Stimulated activated CD4-positive, alpha-beta T cell treated with anti-CD3 and anti-CD28 coated beads, Interleukin-4, amount 100 ng/mL, for 24 hours (primary cell): ENCODE measurements at regions not wholly inside any gene's neighbourhood (a gene's known extent, or its start where the extent isn't known, plus 50 kb on each side); places are given as distances from the start of the nearest gene placed in this dataset.
"Not testable (repeated sequence)": the region's sequence is repeated elsewhere in the genome, so short reads cannot be mapped to it uniquely, and the experiment has no call there.

Experiments used
- DNase-seq: peaks from one replicate; pipeline ENCODE4 v3.0.0-alpha.2; 2020

DNA sequence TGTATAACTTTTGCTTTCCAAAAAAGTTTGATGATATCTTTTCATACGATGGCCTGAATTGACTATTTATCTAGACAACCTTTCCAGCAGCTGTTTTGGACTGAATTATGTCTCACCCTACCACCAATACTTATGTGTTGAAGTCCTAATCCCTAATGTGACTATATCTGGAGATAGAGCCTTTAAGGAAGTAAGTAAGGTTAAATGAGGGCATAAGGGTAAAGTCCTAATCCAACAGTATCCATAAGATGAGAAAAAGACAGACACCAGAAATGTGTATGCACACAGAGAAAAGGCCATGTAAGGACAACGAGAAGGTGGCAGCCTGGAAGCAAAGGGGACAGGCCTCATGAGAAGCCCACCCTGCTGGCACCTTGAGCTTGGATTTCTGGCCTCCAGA is 86.6 kb upstream of the PPARGC1A start:
- no peak for DNase-seq

DNA sequence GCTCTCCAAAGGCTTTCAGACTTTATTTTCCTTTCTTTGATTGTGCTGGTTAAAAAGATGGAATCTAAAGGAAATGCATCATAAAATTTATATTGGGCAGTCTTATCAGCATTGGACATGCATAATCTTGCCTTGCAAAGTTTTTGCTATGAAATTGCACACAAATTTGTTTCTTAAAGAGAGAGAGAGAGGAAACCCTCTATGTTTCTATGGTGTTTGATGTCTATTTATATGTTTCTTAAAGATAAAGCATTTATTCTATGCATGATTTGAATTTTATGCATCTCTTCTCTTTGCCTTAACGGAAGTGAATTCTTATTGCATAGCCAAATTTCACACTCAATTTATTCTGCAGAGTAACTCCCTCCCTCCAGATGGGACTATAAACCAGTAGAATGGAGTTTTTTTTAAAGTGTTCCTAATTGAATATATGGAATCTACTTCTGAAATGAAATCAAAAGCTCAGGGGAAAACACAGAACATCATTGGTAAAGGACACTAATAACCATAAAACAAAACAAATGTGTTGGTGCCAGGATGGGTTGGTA is 83.5 kb upstream of the PPARGC1A start:
- no peak for DNase-seq

DNA sequence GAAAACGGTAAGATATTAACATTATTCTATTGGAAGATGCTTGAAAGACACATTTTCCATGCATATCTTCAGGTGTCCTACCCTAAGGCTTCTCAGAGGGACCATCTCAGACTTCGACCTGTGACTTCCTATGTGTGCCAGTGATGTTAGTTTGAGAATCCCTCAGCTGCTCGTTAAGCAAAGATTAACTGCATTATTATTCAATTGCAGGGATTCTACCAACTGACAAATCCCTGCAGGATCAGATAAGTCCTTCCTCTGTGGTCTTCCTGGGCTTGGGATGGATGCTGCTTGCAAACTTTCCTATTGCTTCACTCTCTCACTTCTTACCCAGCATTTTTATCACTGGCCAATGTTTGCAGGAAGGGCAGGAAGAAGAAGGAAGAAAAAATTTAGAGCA is 83.0 kb upstream of the PPARGC1A start:
- DNase-seq: no peak

DNA sequence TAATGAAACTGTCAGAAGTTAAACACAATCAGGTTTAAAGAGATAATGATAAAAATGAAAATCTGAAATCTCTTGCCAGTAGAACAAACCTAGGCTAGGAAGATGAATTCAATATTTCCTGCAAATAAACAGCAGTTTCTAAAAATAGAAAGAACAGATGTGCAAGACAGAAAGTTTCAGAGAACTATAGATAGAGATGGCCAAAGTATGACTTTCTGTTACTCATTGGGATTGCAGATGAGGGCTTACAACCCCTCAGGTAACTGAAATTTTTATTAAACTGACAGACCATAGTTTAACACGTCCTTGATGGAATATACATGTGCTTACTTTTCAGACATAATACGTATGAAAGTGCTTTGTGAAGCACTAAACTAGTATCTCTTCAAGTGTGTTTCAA is 82.3 kb upstream of the PPARGC1A start:
- no peak for DNase-seq

DNA sequence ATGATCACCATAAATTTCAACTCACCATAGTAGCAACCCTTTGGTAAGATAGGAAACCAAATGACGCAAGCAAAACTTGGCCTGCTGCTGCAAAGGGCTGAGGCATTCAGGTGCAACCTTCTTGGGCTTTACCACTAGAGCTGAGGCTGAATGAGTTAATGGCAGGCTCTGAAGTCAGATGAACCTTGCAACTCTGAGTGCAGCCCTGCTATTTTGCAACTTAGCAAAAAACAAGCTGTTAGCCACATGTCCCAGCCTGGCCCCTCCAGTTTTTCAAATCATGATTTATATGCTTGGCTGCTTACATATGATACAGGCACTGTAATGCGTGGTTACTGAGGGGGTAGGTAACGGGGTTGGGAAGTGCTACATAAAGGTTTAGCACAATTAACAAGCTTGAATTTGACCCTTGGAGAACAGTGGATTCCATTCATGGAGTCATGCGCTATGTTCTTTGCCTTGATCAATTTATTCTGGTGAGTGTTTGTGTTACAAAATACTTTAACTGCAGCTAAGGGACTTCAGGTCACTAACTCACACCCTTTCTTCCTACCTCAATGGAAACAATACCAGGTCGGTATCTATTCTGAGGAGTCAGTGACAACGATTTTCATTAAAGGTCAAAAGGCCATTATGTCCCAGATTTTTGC is 80.5 kb upstream of the PPARGC1A start:
- DNase-seq: no peak

DNA sequence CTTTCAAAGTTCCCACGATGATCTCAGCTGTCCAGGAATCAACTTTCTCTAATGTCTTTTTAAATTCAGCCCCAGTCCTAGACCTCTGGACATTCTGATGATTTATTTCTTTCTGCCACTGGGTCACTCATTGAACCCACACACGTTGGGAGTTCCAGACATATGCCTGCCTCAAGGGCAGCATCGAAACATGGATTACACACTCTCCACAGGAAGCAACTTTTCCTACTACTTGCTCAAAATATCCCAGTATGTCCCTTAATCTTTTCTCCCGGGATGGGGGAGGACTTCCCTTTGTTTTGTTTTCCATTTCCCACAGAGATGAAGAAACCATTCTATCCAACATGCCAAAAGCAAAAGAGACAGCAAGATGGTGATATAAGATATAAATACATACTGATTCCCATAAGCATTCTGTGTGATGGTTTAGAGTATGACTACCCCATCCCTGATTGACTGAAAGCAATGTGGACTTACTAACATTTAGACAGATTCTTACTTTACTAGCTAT is 79.8 kb upstream of the PPARGC1A start:
- no peak for DNase-seq

DNA sequence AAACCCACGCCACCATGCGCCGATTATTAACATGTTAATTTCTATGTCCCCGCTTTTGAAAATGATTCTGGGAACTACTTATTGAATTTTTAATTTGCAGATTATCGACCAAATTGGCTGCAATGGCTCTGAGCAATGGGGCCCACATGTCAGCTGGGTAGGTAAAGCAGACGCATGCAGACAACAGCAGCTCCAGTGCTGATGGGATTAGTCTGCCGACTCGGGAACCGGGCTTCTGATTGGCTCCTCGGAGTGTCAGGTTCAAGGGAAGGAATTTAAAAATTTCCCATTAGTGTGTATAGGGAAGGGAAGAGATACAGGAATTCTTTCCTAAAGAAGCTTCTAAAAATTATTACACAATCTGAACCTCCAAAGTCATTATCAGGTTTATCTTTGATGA is 77.4 kb upstream of the PPARGC1A start:
- no peak for DNase-seq

DNA sequence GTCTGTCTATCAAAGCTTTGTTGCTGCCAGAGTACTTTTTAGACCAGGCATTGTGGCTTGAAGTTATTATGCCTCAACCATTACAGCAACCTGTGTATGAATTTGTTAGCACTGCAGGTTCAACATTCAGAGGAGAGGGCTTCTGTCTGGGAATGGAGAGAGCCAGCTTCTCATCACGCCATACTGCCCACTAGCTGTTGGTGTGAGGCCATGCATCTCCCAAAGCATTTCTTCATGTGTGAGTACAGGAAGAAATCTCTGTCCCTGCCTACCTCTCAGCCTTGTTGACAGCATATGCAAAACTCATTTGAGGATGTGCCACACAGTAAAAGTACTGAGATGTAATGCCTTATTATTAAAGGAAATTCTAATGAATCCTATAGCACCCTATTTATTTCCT is 76.9 kb upstream of the PPARGC1A start:
- no peak for DNase-seq

DNA sequence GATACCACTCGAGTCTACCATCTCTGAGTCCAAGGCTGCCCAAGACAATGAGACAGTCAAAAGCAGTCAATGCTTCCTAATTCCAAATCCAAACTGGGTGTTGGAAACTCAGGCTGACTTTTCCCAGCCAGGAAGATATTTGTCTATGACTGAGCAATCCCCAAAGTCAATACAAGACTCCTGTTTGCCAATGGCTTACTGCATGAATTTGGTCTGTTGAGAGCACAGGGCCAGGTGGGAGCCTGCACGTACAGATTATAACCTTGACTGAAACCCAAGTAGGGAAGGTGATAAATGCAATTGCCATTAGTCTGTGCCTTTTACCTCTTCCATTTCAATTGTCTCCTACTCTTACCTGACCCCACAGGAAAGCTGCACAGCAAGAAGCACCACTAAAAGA is 72.6 kb upstream of the PPARGC1A start:
- DNase-seq: no peak

DNA sequence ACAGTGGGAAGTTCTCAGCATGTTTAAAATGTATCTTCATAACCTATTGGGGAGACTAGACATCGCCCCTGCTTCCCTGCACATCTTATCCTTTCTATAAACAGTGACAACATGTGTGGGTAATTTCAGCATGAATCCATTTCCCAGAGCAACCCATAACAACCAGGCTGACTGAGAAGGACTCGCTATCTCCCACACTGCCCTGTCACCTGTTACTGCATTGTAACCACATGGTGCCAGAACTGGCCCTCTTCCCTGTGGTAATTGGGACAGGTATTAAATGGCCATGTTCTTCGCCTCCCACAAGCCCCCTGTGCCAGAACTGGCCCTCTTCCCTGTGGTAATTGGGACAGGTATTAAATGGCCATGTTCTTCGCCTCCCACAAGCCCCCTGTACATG is 71.5 kb upstream of the PPARGC1A start:
- DNase-seq: not testable (repeated sequence)

DNA sequence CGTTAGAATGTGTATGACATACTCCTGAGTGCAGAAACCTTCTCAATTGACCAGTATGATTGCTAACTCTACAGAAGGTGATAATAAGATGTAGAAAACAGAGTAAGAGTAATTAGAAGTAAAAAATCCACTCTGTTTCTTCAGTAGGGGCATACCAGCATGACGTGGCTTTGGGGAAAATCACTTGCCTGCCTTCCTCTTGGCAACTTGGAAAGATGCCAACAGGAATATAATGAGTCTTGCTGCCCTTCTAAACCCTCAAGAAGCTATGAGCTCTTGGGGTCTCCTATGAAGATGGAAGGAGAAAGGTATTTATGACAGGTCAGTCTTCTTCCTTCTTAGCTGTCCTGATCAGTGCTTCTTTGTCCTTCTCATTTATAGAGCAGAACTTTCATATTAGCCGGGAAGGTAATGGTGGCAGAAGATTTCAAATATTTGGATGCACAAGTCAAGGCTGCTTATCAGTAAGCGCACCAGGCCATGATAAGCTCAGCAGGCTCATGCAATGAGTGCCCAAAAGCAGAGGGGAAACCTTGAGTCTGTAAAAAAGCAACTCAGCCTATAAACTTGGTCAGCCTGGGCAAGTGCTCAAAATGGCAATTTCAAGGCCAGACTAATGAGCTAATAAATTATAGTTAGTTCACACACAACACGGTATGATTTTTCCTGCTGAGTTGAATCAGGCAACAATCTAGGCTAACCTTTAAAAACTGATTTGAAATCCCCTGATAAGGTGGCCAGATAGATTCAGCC is 69.7 kb upstream of the PPARGC1A start:
- no peak for DNase-seq

DNA sequence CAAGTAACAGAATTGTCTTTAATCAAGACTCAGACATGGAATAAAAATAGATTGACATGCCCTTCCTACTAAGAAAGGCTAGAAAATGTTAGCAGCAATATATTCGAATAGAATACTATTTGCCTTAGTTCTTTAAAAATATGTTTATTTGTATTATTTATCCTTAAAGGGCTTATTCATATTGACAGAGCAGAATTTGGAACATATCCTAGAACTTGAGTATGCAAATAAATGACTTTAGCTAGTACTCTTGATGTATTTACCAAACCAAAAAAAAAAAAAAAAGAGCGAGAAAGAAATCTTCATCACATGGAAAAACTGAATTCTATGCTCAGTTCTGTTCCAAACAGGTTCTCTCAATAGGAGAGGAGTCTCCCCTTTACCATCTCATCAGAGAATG is 68.9 kb upstream of the PPARGC1A start:
- DNase-seq: no peak

DNA sequence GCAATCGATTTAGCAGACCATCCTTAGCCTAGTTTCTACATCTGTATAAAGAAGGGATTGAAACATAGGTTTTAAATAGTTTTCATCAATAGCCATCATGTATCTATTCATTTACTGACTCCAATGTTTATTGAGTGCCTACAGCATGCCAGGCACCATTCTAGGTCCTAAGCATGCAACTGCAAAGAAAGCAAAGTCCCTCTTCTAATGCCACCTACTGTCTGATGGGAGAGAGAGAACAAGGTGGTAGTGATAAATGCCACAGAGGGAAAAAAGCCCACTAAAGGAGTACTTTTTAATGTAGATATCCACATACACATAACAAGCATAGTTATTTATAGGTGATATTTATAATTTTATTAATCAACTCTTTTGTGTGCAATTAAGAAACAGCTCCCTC is 67.6 kb upstream of the PPARGC1A start:
- no peak for DNase-seq

DNA sequence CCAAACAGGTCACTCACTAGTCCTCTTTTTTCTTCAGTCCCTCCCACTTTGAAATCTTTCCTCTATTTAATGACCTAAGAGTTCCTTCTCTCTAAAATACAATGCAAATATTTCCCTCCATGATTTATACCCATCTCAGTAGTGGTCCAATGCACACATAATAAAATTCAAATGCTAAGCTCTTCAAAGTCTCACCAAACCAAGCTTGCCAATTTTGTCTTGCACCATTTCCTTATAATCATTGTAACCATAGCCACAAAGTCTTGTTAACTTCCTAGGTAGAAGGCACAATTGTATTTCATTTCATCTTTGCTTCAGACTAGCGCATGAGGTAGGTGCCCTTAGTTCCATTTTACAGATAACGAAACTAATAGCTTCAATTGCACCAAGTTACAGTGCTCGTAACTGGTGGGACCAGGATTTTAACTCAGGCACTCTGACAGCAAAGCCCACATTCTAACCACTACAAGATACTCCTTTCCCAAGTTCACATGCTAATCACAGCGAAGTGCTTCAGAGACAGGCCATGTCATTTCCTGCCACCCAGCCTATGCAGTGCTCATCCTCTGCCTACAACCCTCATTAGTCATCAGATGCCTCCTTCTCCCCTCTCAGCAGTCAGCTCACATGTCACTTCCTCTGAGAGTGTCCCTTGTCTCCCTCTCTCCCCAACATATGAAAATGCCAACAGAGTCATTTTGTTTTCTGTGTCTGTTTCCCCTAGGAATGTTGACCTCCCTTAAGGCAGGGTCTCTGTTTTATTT is 66.9 kb upstream of the PPARGC1A start:
- DNase-seq: no peak

DNA sequence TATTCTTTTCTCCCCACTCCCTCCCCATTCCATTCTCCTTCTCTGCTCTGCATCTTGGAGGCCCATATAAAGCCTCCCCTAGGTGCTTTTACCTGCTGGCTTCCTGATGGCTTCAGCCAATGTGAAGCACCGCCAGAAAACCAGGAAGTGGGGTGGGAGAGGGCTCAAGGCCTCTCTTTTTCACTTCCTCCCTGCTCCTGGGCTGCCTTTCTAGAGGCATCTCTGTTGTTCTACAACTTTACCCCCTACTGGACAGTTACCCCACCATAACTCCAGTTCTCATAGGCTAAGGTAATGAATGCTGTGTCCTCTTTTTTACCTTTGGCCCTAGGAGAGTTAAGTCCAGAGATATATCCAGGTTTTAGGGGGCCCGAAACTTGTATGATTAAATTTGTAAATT is 62.4 kb upstream of the PPARGC1A start:
- DNase-seq: no peak

DNA sequence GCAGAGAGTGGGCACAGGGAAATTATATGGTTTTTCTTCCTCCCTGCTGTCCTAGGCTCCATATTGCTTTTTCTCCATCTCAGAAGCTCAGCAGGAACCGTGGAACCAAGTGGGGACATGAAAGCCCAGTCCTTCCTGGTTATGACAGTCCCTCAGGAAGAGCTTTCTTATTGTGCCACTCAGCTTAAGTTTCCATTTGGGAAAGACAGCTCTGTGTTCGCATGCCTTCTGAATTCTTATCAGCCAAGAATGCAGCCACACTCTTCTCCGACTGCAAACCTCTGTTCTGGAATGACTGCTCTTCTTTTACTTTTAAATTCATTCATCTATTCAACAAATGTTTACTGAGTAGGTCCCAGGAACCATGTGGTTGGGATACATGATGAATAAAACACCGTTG is 58.0 kb upstream of the PPARGC1A start:
- no peak for DNase-seq

DNA sequence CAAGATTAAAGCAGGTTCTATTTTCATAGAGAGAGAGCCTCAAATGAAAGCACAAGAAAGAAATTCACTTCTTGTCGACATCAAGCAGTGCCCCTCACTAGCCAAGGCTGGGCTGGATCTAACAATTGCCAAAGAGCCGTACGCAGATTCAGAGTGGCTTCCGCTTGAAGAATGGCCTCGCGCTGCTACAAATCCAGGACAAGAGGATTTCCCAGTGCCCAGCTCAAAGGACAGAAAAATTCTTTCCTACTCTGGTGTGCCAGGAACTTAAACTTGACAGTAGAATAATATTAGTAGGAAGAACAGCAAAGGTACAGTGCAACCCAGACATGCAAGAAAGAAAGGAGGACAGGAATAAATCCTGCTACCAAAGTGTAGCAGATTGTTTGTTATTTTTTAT is 56.5 kb upstream of the PPARGC1A start:
- no peak for DNase-seq

DNA sequence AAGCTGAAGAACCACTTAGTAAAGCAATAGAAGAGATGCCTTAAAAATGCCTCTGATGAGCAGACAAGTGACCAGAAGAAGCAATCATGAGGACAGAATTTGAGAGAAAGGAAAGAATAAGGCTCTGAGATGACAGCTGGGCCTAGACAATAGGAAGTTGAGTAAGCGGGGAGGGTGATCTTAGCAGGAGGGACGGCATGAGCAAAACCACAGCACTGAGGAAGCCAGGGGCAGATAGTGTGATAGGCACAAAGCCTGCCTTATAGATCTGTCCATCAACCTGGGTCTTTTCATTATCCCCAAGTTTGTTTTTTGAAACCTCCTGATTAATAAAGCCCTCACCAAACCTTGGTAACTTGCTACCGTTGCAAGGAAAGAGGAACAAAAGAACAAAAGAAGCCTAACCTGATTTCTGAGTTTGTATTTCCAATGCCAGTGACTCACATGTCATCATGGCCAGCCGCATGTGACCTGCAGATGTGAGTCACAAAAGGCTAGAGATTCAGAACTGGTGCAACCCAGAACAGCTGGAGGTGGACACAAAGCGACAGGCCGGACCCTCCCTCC is 55.7 kb upstream of the PPARGC1A start:
- no peak for DNase-seq

DNA sequence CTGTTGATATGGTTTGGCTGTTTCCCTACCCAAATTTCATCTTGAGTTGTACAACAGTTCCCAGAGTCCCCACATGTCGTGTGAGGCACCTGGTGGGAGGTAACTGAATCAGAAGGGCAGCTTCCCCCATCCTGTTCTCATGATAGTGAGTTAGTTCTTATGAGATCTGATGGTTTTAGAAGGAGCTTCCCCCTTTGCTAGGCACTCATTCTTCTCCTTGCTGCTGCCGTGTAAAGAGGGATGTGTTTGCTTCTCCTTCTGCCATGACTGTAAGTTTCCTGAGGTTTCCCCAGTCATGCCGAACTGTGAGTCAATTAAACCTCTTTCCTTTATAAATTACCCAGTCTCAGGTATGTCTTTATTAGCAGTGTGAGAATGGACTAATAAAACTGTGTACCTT is 54.7 kb upstream of the PPARGC1A start:
- not testable (repeated sequence) for DNase-seq

DNA sequence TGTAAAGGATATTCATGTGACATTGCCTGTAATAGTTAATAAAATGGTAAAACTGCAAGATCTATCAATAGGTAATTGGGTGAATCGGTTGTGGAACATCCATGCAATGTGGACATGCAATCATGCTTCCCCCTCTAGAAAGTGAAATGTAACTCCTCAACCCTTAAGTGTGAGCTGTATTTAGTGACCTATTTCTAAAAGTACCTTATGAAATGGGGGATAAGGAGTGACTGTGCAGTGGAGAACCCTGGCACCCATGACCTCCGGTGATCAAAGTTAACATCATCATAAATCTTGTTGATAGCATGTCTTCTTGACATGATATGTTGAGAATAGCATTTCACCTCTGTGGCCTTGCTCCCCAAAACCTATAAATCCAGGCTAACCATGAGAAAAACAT is 53.6 kb upstream of the PPARGC1A start:
- no peak for DNase-seq

DNA sequence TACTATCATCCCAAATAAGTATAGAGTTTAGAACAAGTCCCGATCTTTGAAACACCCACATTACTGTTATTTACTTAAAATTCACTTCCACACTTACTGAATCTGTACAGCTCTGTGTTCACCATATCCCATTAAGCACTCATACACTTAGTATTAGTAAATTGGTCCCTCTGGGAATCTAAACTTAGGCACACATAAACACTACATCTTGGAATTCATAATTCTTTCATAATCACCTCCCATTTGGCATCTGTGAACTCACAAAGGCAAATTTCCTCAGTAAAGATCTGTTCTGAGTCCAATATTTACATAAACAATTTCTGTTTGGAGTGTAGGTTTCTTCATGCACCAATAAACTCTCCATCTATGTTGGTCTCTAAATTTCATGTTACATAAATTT is 52.6 kb upstream of the PPARGC1A start:
- no peak for DNase-seq
